ENCODE measurements at regions not wholly inside any gene's neighbourhood (a gene's known extent, or its start where the extent isn't known, plus 50 kb on each side); places are given as distances from the start of the nearest gene placed in this dataset.

DNA sequence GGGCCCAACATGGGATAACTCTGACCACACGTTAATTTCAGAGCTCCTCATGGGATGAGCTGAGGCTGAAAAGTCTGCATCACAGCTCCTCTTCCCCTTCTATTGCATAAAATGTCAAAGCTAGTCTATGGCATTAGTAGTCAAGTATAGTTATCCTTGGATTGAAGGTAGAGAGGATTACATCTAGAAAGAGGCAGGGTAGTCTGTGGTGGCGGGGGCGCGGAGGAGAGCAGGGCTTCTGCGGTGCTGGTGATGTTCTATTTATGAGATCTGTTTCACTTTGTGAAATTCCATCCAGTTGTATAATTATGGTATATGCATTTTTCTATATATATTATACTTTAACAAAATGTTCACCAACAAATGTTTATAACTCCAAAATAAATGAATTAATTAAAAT is 329.5 kb upstream of the GRAMD2B start:
- Histone ChIP-seq H3K27me3 (ENCODE audit: control insufficient read depth, insufficient read depth, low read length) (no peaks in the 10 kb centered on the region), H3K4me1 (ENCODE audit: control insufficient read depth, insufficient read depth, low read length) (no peaks in the 10 kb centered on the region), H3K9me3 (ENCODE audit: control insufficient read depth, insufficient read depth, low read length) (no peaks in the 10 kb centered on the region), H3K36me3 (ENCODE audit: control insufficient read depth, insufficient read depth, low read length) (no peaks in the 10 kb centered on the region), H3K27ac (ENCODE audit: low read length) (no peak overlapping the region), H3K4me3 (ENCODE audit: low read length) (no peak overlapping the region)
- peaks cover 14 to 31% of the 10 kb centered on the region in 2 donors for H3K9me3 Mint-ChIP-seq
- intact Hi-C loops (cut with micrococcal nuclease), result no loop called here
- no peak overlapping the region for H3K27ac Mint-ChIP-seq
- no peak overlapping the region for H3K4me3 Mint-ChIP-seq
- H3K36me3 Mint-ChIP-seq, result no peaks in the 10 kb centered on the region
- 98% methylated on average over 5 of the region's 5 CpGs for WGBS (ENCODE audit: insufficient coverage)
- TF ChIP-seq, protein P1, sequence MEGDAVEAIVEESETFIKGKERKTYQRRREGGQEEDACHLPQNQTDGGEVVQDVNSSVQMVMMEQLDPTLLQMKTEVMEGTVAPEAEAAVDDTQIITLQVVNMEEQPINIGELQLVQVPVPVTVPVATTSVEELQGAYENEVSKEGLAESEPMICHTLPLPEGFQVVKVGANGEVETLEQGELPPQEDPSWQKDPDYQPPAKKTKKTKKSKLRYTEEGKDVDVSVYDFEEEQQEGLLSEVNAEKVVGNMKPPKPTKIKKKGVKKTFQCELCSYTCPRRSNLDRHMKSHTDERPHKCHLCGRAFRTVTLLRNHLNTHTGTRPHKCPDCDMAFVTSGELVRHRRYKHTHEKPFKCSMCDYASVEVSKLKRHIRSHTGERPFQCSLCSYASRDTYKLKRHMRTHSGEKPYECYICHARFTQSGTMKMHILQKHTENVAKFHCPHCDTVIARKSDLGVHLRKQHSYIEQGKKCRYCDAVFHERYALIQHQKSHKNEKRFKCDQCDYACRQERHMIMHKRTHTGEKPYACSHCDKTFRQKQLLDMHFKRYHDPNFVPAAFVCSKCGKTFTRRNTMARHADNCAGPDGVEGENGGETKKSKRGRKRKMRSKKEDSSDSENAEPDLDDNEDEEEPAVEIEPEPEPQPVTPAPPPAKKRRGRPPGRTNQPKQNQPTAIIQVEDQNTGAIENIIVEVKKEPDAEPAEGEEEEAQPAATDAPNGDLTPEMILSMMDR (IDR thresholded peaks at IDR 0.05), result no peak
- ATAC-seq (no peak), DNase-seq (no peak)
- H3K4me1 Mint-ChIP-seq, result no peaks in the 10 kb centered on the region
- H3K27me3 Mint-ChIP-seq (ENCODE audit: low read depth in 2 of 2), result no peaks in the 10 kb centered on the region

DNA sequence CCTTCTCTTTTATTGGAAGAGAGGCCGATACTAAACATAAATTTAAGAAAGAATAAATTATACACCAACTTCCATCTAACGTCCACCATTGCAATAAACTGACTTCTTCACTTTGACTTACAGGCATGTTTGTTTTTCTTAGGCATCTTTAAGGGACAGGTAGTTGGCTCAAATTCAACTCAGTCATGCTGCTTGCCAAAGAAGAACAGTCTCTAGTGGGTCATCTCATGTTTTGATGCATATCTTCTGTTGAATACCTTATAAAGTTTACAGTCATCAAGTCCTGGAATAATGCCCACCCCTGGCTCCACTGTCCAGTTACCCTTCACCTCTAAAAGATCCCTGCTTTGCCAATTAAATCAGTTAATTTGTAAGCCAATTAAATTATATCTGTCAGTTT is 328.2 kb upstream of the GRAMD2B start:
- Histone ChIP-seq H3K27me3 (ENCODE audit: control insufficient read depth, insufficient read depth, low read length) (no peaks in the 10 kb centered on the region), H3K27ac (ENCODE audit: low read length) (no peak overlapping the region), H3K4me3 (ENCODE audit: low read length) (no peak overlapping the region), H3K9me3 (ENCODE audit: control insufficient read depth, insufficient read depth, low read length) (no peaks in the 10 kb centered on the region), H3K36me3 (ENCODE audit: control insufficient read depth, insufficient read depth, low read length) (no peaks in the 10 kb centered on the region), H3K4me1 (ENCODE audit: control insufficient read depth, insufficient read depth, low read length) (no peaks in the 10 kb centered on the region)
- no peak overlapping the region for H3K27ac Mint-ChIP-seq
- H3K9me3 Mint-ChIP-seq, result peaks cover 12 to 21% of the 10 kb centered on the region in 2 donors
- H3K4me3 Mint-ChIP-seq, result no peak overlapping the region
- H3K36me3 Mint-ChIP-seq, result no peaks in the 10 kb centered on the region
- H3K27me3 Mint-ChIP-seq (ENCODE audit: low read depth in 2 of 2), result no peaks in the 10 kb centered on the region
- intact Hi-C loops (cut with micrococcal nuclease), result no loop called here
- 84% methylated on average over 2 of the region's 2 CpGs for WGBS (ENCODE audit: insufficient coverage)
- TF ChIP-seq, protein P1 (IDR thresholded peaks at IDR 0.05), result no peak
- DNase-seq, result no peak
- H3K4me1 Mint-ChIP-seq, result no peaks in the 10 kb centered on the region
- ATAC-seq, result no peak

DNA sequence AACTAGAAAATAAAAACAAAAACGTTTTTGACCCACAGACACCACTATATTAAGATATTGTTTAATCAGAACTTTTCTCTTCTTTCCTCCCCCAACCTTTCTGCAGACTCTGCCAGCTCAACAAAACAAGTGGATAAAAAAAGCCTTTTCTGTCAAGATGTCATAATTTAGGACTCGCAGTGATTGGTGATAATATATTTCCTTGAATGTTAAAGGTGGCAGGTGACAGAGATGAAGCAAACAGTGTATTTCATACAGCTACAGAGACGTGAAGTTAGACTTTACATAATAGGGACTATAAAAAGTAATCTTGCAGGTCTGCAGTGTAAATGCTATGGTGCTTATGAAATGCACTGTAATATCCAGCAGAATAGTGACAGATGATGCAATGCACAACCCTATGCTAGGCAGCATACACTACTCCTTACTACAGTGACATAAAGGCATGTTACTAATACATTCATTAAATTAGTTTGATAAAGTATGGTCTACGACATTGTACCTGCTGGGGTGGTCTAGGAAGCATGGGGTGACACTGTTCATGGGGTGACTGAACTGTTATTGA is 326.7 kb upstream of the GRAMD2B start:
- Mint-ChIP-seq H3K4me1 (no peaks in the 10 kb centered on the region), H3K27me3 (ENCODE audit: low read depth in 2 of 2) (no peaks in the 10 kb centered on the region), H3K36me3 (no peaks in the 10 kb centered on the region), H3K4me3 (no peak overlapping the region), H3K9me3 (peaks cover 5 to 18% of the 10 kb centered on the region in 2 donors), H3K27ac (no peak overlapping the region)
- Histone ChIP-seq H3K4me3 (ENCODE audit: low read length) (no peak overlapping the region), H3K27me3 (ENCODE audit: control insufficient read depth, insufficient read depth, low read length) (no peaks in the 10 kb centered on the region), H3K9me3 (ENCODE audit: control insufficient read depth, insufficient read depth, low read length) (no peaks in the 10 kb centered on the region), H3K36me3 (ENCODE audit: control insufficient read depth, insufficient read depth, low read length) (no peaks in the 10 kb centered on the region), H3K4me1 (ENCODE audit: control insufficient read depth, insufficient read depth, low read length) (no peaks in the 10 kb centered on the region), H3K27ac (ENCODE audit: low read length) (no peak overlapping the region)
- TF ChIP-seq, protein P1 (IDR thresholded peaks at IDR 0.05), result no peak
- 74% methylated on average over 3 of the region's 4 CpGs for WGBS (ENCODE audit: insufficient coverage)
- no peak for DNase-seq
- no peak for ATAC-seq
- intact Hi-C loops (cut with micrococcal nuclease), result loop anchor here (2.0 kb wide), 1 partner anchor 32 kb away; no protein-coding TSS in a partner anchor

DNA sequence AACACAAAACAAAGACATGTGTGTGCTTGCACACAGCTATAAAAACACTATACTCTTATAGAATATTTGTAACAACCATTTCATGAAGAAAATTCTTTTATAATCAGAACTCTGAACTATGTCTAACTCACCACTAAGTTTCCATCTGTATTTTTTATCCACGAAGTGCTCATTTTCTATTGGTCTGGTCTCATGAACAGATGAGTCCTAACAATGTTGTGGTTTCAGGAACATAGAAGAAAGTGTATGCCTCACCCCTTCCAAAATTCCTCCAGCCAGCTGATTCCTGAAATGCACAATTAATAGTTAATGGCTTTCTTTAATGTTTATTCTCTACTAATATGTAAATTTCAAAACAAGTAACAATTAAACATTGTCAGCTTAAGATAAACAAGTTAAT is 325.3 kb upstream of the GRAMD2B start:
- H3K9me3 ChIP-seq (ENCODE audit: control insufficient read depth, insufficient read depth, low read length), result no peaks in the 10 kb centered on the region
- no peak overlapping the region for H3K4me3 ChIP-seq (ENCODE audit: low read length)
- DNase-seq, result no peak
- no peak for ATAC-seq
- TF ChIP-seq, protein P1 (IDR thresholded peaks at IDR 0.05), result no peak
- Mint-ChIP-seq H3K9me3 (peaks cover 2 to 14% of the 10 kb centered on the region in 2 donors), H3K27ac (no peak overlapping the region), H3K27me3 (ENCODE audit: low read depth in 2 of 2) (no peaks in the 10 kb centered on the region), H3K4me1 (no peaks in the 10 kb centered on the region), H3K4me3 (no peak overlapping the region), H3K36me3 (no peaks in the 10 kb centered on the region)
- no peaks in the 10 kb centered on the region for H3K27me3 ChIP-seq (ENCODE audit: control insufficient read depth, insufficient read depth, low read length)
- intact Hi-C loops (cut with micrococcal nuclease), result loop anchor here (2.0 kb wide), 1 partner anchor 31 kb away; no protein-coding TSS in a partner anchor
- H3K36me3 ChIP-seq (ENCODE audit: control insufficient read depth, insufficient read depth, low read length), result no peaks in the 10 kb centered on the region
- 67% methylated on average over 1 of the region's 1 CpG for WGBS (ENCODE audit: insufficient coverage)
- H3K27ac ChIP-seq (ENCODE audit: low read length), result no peak overlapping the region
- no peaks in the 10 kb centered on the region for H3K4me1 ChIP-seq (ENCODE audit: control insufficient read depth, insufficient read depth, low read length)

Measured in natural killer cell (primary cell).